Spinal cord (tissue), 9 donors: ENCODE measurements at regions not wholly inside any gene's neighbourhood (a gene's known extent, or its start where the extent isn't known, plus 50 kb on each side); places are given as distances from the start of the nearest gene placed in this dataset.

Experiments
- DNase-seq, 6 donors: peaks; one replicate each; pipeline versions ENCODE4 v3.0.0 to v3.0.0-alpha.2; 2013 to 2015; ENCODE audit warnings: low spot score in 6 of 6, low read depth in 4 of 6
- H3K27ac ChIP-seq: one replicate; pipeline ENCODE4 v1.5.1; 2013; ENCODE audit warnings: low read depth, low read length, control low read depth
- H3K27me3 ChIP-seq: one replicate; pipeline ENCODE4 v1.6.1; 2013; ENCODE audit warnings: low read length; ENCODE audit not compliant: control insufficient read depth, insufficient read depth
- H3K36me3 ChIP-seq: one replicate; pipeline ENCODE4 v1.6.1; 2013; ENCODE audit warnings: low read length; ENCODE audit not compliant: control insufficient read depth, insufficient read depth
- H3K4me1 ChIP-seq: one replicate; pipeline ENCODE4 v1.6.1; 2013; ENCODE audit warnings: low read length; ENCODE audit not compliant: control insufficient read depth, insufficient read depth
- H3K4me3 ChIP-seq: one replicate; pipeline ENCODE4 v1.5.1; 2013; ENCODE audit warnings: low read depth, low read length, control low read depth
- H3K9me3 ChIP-seq: one replicate; pipeline ENCODE4 v1.6.1; 2013; ENCODE audit warnings: low read length; ENCODE audit not compliant: control insufficient read depth, insufficient read depth
- WGBS: methylation state at CpG from one replicate; pipeline ENCODE4 v1.1.5; 2013; ENCODE audit warnings: missing lambda C conversion rate; ENCODE audit not compliant: insufficient coverage; 5-methylcytosine and 5-hydroxymethylcytosine counted together
- donor health status: healthy.

DNA sequence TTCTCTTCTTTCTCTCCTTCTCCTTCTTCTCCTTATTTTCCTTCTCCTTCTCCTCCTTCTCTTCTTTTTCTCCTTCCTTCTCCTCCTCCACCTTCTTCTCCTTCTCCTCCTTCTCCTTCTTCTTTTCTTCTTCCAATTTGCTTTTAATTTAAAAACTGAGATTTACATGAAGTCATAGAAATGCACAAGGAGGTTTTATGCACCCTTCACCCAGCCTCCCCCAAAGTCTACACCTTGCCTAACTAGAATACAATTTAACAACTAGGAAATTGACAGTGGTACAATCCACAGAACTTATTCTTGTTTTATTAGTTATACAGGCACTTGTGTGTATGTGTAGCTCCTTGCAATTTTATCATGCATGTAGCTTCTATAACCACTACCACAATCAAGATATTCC is 826.7 kb downstream of the KCNJ2 start:
- Histone ChIP-seq H3K4me3 (no peak overlapping the region), H3K36me3 (no peaks in the 10 kb centered on the region), H3K9me3 (peaks cover 1% of the 10 kb centered on the region), H3K4me1 (no peaks in the 10 kb centered on the region), H3K27me3 (no peaks in the 10 kb centered on the region), H3K27ac (no peak overlapping the region)
- no peak for DNase-seq

DNA sequence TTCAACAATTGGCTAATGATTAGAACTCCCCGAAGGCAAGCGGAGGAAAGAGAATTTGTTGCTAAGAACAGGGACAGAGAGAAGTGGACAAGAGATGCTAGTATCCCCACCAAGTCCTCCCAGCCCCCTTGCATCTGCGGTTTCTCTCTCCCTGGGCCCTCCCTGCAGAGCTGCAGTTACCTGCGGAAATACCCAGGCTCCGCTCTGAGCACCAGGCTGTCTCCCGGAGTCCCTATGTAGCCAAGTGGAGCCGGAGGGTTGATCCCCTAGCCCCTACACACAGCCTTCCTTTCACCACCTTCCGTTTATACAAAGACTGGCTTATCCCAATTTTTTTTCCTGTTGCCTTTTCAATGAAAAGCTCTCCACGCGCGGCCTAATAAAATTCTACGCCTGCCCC is 834.4 kb downstream of the KCNJ2 start:
- WGBS: 67% methylated on average over 4 of the region's 12 CpGs

DNA sequence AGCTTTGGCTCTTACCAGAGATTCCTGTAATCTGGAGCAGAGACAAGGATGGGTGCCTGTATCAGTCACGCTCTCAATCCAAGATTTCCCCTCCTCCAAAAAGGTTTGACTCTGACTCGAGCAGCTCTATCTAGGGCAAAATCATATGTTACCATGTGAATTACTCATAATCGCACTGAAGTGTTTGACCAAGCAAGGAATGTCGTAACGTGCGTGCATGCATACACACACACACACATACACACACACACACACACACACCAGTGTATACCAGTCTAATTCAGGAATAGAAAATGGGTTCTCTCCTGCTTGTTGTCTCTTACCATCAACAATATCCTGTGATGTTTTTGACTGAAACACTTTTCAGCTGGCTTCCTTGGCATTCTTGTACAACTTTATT is 835.1 kb downstream of the KCNJ2 start:
- Histone ChIP-seq H3K9me3 (peaks cover 1% of the 10 kb centered on the region), H3K27me3 (no peaks in the 10 kb centered on the region), H3K4me1 (no peaks in the 10 kb centered on the region), H3K36me3 (no peaks in the 10 kb centered on the region), H3K27ac (no peak overlapping the region), H3K4me3 (no peak overlapping the region)
- no peak for DNase-seq
- 97% methylated on average over 4 of the region's 6 CpGs for WGBS

More for the DNA sequence above, 834.4 kb downstream of the KCNJ2 start:
- no peaks in the 10 kb centered on the region for H3K4me1 ChIP-seq
- no peak overlapping the region for H3K27ac ChIP-seq
- peaks cover 1% of the 10 kb centered on the region for H3K9me3 ChIP-seq
- H3K27me3 ChIP-seq: no peaks in the 10 kb centered on the region
- no peak for DNase-seq
- H3K36me3 ChIP-seq: no peaks in the 10 kb centered on the region
- H3K4me3 ChIP-seq: no peak overlapping the region

- H3K4me3 ChIP-seq: no peak overlapping the region
- no peaks in the 10 kb centered on the region for H3K4me1 ChIP-seq
- no peaks in the 10 kb centered on the region for H3K36me3 ChIP-seq
- DNase-seq: peak in 1 of 6 donors; percentile 3
- WGBS: no CpG with 5 or more reads among the region's 4 CpGs
- no peaks in the 10 kb centered on the region for H3K9me3 ChIP-seq
- H3K27me3 ChIP-seq: no peaks in the 10 kb centered on the region
- no peak overlapping the region for H3K27ac ChIP-seq
These were observed 842.1 kb downstream of the KCNJ2 start for GRCh38 chr17:71011391-71011790.

DNA sequence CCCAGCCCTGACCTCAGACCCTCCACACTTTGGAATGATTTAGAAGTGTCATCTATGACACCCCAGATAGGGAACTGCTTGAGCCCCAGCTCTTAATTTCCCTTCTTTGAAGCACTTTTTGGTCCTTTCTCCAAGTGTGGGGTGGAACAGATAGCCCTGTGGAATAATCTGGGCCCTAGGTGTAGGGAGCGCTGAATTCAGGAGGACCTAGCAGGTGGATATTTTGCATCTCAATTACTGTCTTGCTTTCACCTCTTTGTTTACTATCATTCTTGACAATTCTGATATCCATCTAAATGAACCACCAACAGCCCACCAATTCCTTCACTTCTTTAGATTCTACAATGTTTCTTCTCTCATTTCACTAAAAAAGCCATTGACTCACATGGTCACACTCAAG is 850.4 kb downstream of the KCNJ2 start:
- DNase-seq: no peak
- Histone ChIP-seq H3K36me3 (no peaks in the 10 kb centered on the region), H3K9me3 (no peaks in the 10 kb centered on the region), H3K4me1 (no peaks in the 10 kb centered on the region), H3K4me3 (no peak overlapping the region), H3K27ac (no peak overlapping the region), H3K27me3 (no peaks in the 10 kb centered on the region)
- WGBS: no CpG with 5 or more reads among the region's 1 CpG

GRCh38 chr17:71022758-71023157 is 853.4 kb downstream of the KCNJ2 start:
- Histone ChIP-seq H3K4me3 (no peak overlapping the region), H3K27ac (no peak overlapping the region), H3K27me3 (no peaks in the 10 kb centered on the region), H3K4me1 (no peaks in the 10 kb centered on the region), H3K9me3 (no peaks in the 10 kb centered on the region), H3K36me3 (no peaks in the 10 kb centered on the region)
- DNase-seq: no peak
- WGBS: 91% methylated on average over 2 of the region's 3 CpGs

DNA sequence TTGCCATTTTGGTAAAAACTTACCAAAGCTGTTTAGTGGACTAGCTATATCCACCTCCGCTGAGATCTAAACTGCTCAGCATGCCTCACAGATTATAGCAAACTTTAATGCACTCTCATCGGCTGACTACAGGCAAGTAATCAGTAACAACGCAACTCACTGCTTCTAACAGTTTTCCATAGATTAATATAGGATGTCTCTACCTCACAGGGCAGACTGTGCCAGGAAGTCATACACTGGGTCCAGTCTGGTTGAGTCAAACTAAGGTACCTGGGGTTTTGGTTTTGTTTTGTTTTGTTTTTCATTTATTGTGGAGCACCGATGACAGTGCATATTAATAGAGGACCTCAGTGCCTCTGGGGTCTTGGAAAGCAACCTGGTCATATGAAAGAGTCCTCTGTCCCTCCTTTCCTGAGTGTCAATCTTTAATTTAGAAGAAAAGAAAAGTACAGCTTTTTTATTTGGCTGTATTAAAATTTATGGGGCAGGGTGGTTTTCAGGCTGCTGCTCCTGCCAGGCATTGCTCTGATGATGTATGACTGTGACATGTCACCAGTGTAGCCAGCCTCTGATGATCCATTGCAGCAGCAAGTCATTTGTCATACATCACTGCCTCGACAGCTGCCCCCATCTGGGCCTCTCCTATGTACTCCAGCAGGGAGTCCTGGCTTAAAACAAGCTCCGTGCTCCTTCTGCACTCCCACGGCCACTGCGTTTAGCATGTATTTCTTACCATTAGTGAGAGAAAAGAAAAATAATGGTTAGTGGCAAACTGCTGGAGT is 854.1 kb downstream of the KCNJ2 start:
- WGBS: 20% methylated on average over 2 of the region's 8 CpGs
- Histone ChIP-seq H3K27ac (no peak overlapping the region), H3K36me3 (no peaks in the 10 kb centered on the region), H3K4me3 (no peak overlapping the region), H3K4me1 (no peaks in the 10 kb centered on the region), H3K9me3 (no peaks in the 10 kb centered on the region), H3K27me3 (no peaks in the 10 kb centered on the region)
- peak in 2 of 6 donors; percentile 14 to 70 for DNase-seq

GRCh38 chr17:71024172-71024571 is 854.8 kb downstream of the KCNJ2 start:
- Histone ChIP-seq H3K9me3 (no peaks in the 10 kb centered on the region), H3K4me1 (no peaks in the 10 kb centered on the region), H3K36me3 (no peaks in the 10 kb centered on the region), H3K4me3 (no peak overlapping the region), H3K27ac (no peak overlapping the region), H3K27me3 (no peaks in the 10 kb centered on the region)
- no peak for DNase-seq
- 100% methylated on average over 2 of the region's 3 CpGs for WGBS

- no peak overlapping the region for H3K4me3 ChIP-seq
- H3K4me1 ChIP-seq: no peaks in the 10 kb centered on the region
- no peak for DNase-seq
- no peaks in the 10 kb centered on the region for H3K27me3 ChIP-seq
- WGBS: no CpG with 5 or more reads among the region's 2 CpGs
- H3K36me3 ChIP-seq: no peaks in the 10 kb centered on the region
- no peak overlapping the region for H3K27ac ChIP-seq
- H3K9me3 ChIP-seq: no peaks in the 10 kb centered on the region
These were observed 855.6 kb downstream of the KCNJ2 start for GRCh38 chr17:71024969-71025368.

DNA sequence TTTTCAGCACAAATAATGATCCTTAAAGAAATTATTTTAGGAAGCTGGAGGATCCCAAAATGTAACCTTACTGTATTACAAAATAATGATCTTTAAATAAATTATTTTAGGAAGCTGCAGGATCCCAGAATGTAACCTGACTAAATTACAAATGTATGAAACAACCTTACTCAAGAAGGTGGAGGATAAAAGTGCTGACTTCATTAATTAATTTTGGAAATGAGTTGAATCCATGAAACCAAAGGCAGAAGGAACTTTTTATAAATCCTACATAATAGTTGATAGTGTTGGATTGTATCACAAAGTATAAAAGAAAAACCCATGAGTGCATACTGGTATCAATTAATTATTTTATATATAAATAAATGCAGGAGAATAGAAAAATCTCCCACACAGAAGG is 859.9 kb downstream of the KCNJ2 start:
- no peak overlapping the region for H3K27ac ChIP-seq
- H3K36me3 ChIP-seq: no peaks in the 10 kb centered on the region
- no peaks in the 10 kb centered on the region for H3K9me3 ChIP-seq
- DNase-seq: no peak
- no peak overlapping the region for H3K4me3 ChIP-seq
- no peaks in the 10 kb centered on the region for H3K27me3 ChIP-seq
- H3K4me1 ChIP-seq: no peaks in the 10 kb centered on the region
